K562 (cell line): ENCODE measurements at regions not wholly inside any gene's neighbourhood (a gene's known extent, or its start where the extent isn't known, plus 50 kb on each side); places are given as distances from the start of the nearest gene placed in this dataset.

Source experiments
- EZH2 ChIP-seq: IDR thresholded peaks from 2 replicates; pipeline ENCODE4 v1.6.1; 2012; ENCODE audit warnings: low read depth, mild to moderate bottlenecking, inconsistent platforms, low read length, borderline replicate concordance
- GABPB1 ChIP-seq: sonication (generic); formaldehyde crosslinking; IDR thresholded peaks from 2 replicates; pipeline ENCODE4 v1.8.0; 2022; ENCODE audit warnings: mild to moderate bottlenecking, missing genetic modification reagents
- KDM1A ChIP-seq, 2 experiments: fragments of 450-650 bp; IDR thresholded peaks; 2 replicates each; pipeline ENCODE4 v1.6.1; 2016; ENCODE audit warnings: mild to moderate bottlenecking in 2 of 2
- MNT ChIP-seq, 2 experiments: fragments of 450-650 bp; conservative IDR thresholded peaks; 2 replicates each; pipeline ENCODE4 v1.6.1; 2017; ENCODE audit warnings: mild to moderate bottlenecking in 2 of 2, moderate library complexity in 2 of 2
- NFRKB ChIP-seq: fragments of 450-650 bp; IDR thresholded peaks from 2 replicates; pipeline ENCODE4 v1.6.1; 2016; ENCODE audit warnings: low read depth
- POLR2A ChIP-seq: fragments of 450-650 bp; conservative IDR thresholded peaks from 2 replicates; pipeline ENCODE4 v1.6.1; 2016
- SMAD1 ChIP-seq: fragments of 150-350 bp; IDR thresholded peaks from 2 replicates; pipeline ENCODE4 v1.6.1; 2014; ENCODE audit warnings: low read length, low read depth; ENCODE audit not compliant: partially characterized antibody
- ZNF668 ChIP-seq: fragments of 250-450 bp; sonication (Bioruptor Pico); IDR thresholded peaks from 2 replicates; pipeline ENCODE4 v1.8.0; 2022; ENCODE audit warnings: mild to moderate bottlenecking, inconsistent platforms
- TF ChIP-seq, protein P1 (sequence below): fragments of 250-450 bp; sonication (Bioruptor Pico); IDR thresholded peaks from 2 replicates; pipeline ENCODE4 v1.4.0; 2020; ENCODE audit warnings: mild to moderate bottlenecking
- TF ChIP-seq, protein P2 (sequence below): sonication (generic); formaldehyde crosslinking; IDR thresholded peaks from 2 replicates; pipeline ENCODE4 v1.8.0; 2022; ENCODE audit warnings: mild to moderate bottlenecking, low read depth, missing genetic modification reagents
- TF ChIP-seq, protein P3 (sequence below): fragments of 250-450 bp; sonication (Bioruptor Pico); IDR thresholded peaks from 2 replicates; pipeline ENCODE4 v1.5.0; 2020; ENCODE audit warnings: mild to moderate bottlenecking, borderline replicate concordance
- TF ChIP-seq, protein P4 (sequence below): sonication (generic); formaldehyde crosslinking; IDR thresholded peaks from 2 replicates; pipeline ENCODE4 v1.5.0; 2020; ENCODE audit warnings: missing genetic modification reagents

DNA sequence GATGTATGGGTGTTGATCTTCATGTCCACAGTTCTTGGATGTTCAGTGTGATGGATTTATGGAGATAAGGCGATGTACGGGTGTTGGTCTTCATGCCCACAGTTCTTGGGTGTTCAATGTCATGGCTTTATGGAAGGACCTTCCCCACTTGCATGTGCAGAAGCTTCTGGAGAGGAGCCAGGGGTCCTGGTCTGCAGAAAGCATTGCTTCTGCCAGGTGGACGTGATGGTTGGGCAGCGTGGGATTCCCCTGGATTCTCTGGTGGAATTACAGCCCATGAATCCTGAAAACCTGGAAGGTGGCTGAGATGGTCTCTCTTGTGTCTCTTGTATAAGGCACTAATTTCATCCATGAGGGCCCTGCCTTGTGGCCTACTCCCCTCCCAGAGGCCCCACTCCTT, 183.7 kb upstream of the TCERG1L start:
- TF ChIP-seq, protein P1, sequence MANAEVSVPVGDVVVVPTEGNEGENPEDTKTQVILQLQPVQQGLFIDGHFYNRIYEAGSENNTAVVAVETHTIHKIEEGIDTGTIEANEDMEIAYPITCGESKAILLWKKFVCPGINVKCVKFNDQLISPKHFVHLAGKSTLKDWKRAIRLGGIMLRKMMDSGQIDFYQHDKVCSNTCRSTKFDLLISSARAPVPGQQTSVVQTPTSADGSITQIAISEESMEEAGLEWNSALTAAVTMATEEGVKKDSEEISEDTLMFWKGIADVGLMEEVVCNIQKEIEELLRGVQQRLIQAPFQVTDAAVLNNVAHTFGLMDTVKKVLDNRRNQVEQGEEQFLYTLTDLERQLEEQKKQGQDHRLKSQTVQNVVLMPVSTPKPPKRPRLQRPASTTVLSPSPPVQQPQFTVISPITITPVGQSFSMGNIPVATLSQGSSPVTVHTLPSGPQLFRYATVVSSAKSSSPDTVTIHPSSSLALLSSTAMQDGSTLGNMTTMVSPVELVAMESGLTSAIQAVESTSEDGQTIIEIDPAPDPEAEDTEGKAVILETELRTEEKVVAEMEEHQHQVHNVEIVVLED (CRISPR knock-in tag): no peak
- TF ChIP-seq NFRKB (no peak), GABPB1 (no peak), SMAD1 (no peak), ZNF668 (CRISPR knock-in tag) (no peak), EZH2 (no peak), KDM1A (IDR thresholded peaks at IDR 0.05) (no peak), MNT (conservative IDR thresholded peaks at IDR 0.05) (no peak), POLR2A (no peak)
- TF ChIP-seq, protein P2, sequence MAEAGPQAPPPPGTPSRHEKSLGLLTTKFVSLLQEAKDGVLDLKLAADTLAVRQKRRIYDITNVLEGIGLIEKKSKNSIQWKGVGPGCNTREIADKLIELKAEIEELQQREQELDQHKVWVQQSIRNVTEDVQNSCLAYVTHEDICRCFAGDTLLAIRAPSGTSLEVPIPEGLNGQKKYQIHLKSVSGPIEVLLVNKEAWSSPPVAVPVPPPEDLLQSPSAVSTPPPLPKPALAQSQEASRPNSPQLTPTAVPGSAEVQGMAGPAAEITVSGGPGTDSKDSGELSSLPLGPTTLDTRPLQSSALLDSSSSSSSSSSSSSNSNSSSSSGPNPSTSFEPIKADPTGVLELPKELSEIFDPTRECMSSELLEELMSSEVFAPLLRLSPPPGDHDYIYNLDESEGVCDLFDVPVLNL (CRISPR knock-in tag): no peak
- TF ChIP-seq, protein P3, sequence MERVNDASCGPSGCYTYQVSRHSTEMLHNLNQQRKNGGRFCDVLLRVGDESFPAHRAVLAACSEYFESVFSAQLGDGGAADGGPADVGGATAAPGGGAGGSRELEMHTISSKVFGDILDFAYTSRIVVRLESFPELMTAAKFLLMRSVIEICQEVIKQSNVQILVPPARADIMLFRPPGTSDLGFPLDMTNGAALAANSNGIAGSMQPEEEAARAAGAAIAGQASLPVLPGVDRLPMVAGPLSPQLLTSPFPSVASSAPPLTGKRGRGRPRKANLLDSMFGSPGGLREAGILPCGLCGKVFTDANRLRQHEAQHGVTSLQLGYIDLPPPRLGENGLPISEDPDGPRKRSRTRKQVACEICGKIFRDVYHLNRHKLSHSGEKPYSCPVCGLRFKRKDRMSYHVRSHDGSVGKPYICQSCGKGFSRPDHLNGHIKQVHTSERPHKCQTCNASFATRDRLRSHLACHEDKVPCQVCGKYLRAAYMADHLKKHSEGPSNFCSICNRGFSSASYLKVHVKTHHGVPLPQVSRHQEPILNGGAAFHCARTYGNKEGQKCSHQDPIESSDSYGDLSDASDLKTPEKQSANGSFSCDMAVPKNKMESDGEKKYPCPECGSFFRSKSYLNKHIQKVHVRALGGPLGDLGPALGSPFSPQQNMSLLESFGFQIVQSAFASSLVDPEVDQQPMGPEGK (CRISPR knock-in tag): no peak
- TF ChIP-seq, protein P4, sequence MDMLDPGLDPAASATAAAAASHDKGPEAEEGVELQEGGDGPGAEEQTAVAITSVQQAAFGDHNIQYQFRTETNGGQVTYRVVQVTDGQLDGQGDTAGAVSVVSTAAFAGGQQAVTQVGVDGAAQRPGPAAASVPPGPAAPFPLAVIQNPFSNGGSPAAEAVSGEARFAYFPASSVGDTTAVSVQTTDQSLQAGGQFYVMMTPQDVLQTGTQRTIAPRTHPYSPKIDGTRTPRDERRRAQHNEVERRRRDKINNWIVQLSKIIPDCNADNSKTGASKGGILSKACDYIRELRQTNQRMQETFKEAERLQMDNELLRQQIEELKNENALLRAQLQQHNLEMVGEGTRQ (CRISPR knock-in tag): no peak
